ENCODE measurements at regions not wholly inside any gene's neighbourhood (a gene's known extent, or its start where the extent isn't known, plus 50 kb on each side); places are given as distances from the start of the nearest gene placed in this dataset.

DNA sequence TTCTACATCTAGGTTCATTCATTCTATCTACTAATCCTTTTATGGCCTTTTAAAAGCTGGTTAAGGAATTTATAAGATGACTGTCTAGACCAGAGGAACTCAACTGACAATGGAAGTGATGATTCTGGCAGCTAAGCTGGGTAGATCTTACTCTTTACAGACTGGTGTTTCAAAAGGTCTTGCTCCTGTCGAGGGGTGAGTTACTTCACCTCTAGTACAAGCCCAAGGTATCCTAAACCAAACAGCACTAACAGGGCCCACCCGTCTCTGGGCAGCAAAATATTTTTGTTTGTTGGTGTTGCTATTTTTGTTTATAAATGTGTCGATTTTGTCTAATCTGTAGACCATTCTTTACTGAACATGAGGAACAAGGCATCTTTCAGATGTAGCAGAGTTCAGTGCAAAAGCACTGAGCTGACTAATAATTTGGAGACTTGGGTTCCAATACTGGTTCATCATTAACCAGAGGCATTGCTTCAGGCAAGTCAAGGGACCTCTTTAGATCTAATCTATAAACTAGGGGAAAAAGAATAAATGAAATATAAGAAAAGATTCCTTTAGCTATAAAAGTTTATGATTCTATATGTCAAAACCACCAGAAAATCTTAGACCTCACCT lies 90.3 kb upstream of the FRG1 start:
- H3K4me3 ChIP-seq (ENCODE audit: low read depth, poor library complexity, severe bottlenecking): no peak overlapping the region
- WGBS, 2 donors: 74 to 87% methylated on average over 3 of the region's 3 CpGs
- TF ChIP-seq, protein P1, sequence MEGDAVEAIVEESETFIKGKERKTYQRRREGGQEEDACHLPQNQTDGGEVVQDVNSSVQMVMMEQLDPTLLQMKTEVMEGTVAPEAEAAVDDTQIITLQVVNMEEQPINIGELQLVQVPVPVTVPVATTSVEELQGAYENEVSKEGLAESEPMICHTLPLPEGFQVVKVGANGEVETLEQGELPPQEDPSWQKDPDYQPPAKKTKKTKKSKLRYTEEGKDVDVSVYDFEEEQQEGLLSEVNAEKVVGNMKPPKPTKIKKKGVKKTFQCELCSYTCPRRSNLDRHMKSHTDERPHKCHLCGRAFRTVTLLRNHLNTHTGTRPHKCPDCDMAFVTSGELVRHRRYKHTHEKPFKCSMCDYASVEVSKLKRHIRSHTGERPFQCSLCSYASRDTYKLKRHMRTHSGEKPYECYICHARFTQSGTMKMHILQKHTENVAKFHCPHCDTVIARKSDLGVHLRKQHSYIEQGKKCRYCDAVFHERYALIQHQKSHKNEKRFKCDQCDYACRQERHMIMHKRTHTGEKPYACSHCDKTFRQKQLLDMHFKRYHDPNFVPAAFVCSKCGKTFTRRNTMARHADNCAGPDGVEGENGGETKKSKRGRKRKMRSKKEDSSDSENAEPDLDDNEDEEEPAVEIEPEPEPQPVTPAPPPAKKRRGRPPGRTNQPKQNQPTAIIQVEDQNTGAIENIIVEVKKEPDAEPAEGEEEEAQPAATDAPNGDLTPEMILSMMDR (IDR thresholded peaks at IDR 0.05): no peak
- TF ChIP-seq POLR2A (IDR thresholded peaks at IDR 0.05): no peak
- no peak for DNase-seq (ENCODE audit: low spot score in 2 of 2)
- intact Hi-C loops (cut with DNase I; ENCODE audit: low total_unique reads): loop anchor here (10.0 kb wide), 1 partner anchor 1826 kb away; no protein-coding TSS in a partner anchor

DNA sequence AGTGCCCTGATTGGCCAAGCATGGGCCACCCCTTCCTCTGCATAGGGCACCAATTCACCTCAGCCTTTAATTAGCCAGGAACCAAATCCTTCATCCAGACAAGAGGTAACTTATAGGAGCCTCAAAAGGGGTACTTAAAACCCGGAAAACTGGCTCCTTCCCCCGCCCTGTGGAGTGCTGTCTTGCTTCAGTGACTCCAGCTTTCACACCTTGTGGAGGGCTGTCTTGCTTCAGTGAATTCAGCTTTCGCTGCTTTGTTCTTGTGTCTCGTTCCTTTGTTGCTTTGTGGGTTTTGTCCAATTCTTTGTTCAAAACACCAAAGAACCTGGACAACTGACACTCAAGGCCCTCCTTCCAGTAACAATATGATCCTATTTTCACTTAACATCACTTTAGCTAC lies 82.2 kb upstream of the FRG1 start:
- H3K4me3 ChIP-seq (ENCODE audit: low read depth, poor library complexity, severe bottlenecking): no peak overlapping the region
- DNase-seq (ENCODE audit: low spot score in 2 of 2): no peak
- intact Hi-C loops (cut with DNase I; ENCODE audit: low total_unique reads): loop anchor here (10.0 kb wide), 1 partner anchor 1834 kb away; no protein-coding TSS in a partner anchor
- 86 to 92% methylated on average over 4 of the region's 4 CpGs for WGBS, 2 donors
- TF ChIP-seq, protein P1 (IDR thresholded peaks at IDR 0.05): no peak
- TF ChIP-seq POLR2A (IDR thresholded peaks at IDR 0.05): no peak

DNA sequence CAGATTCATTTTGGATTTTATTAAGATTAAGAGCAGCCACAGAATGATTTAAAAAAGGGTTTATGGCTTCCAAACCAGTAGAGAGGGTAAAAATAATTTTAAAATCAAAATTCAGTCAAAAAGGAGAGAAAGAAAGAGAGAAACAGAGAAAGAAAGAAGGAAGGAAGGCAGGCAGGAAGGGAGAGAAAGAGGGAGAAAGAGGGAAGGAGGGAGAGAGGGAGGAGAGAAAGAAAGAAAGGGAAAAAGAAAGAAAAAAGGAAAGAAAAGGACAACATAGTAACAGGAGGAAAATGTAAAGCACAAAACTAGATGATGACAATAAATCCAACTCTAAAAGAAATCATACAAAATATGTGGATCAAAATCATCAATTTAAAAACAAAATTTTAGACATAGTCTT lies 79.6 kb upstream of the FRG1 start:
- TF ChIP-seq, protein P1 (IDR thresholded peaks at IDR 0.05): no peak
- TF ChIP-seq POLR2A (IDR thresholded peaks at IDR 0.05): no peak
- no peak for DNase-seq (ENCODE audit: low spot score in 2 of 2)
- intact Hi-C loops (cut with DNase I; ENCODE audit: low total_unique reads): no loop called here
- H3K4me3 ChIP-seq (ENCODE audit: low read depth, poor library complexity, severe bottlenecking): no peak overlapping the region

- TF ChIP-seq, protein P1 (IDR thresholded peaks at IDR 0.05): no peak
- no peak for TF ChIP-seq POLR2A (IDR thresholded peaks at IDR 0.05)
- no peak for DNase-seq (ENCODE audit: low spot score in 2 of 2)
- no peak overlapping the region for H3K4me3 ChIP-seq (ENCODE audit: low read depth, poor library complexity, severe bottlenecking)
- intact Hi-C loops (cut with DNase I; ENCODE audit: low total_unique reads): no loop called here
- WGBS, 2 donors: 84 to 86% methylated on average over 7 of the region's 7 CpGs
Observed at GRCh38 chr4:189869236-189869635, 71.4 kb upstream of the FRG1 start.

DNA sequence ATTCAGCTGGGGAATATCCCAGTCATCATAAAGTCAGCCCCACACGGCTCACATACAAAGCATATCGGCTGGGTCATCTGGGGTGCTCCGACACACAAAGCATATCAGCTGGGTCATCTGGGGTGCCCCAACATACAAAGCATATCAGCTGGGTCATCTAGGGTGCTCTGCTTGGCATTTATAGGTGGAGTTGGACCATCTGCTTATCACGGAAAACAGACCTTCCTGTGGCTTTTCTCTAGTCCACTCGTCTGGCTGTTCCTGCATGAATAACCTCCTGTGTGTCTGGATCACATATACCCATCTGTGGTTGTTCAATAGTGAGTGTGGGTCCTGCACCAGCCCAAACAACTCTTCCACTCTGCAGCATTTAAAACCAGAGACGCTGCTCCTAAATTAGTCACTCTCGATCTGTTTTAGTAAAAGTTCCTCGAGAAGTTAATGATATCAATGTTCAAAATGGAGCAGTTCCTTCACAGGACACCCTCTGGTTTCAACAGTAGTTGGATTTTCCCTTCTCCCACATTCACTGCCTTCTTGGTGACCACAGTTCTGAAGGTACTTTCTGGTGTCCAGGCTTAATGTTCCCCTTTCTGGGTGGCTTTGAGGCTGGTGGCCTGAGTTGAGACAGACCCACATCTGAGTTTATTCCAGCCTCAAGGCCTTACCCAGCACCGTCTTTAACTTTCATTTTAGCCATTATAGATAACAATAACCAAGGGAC lies 70.0 kb upstream of the FRG1 start:
- no peak for DNase-seq (ENCODE audit: low spot score in 2 of 2)
- WGBS, 2 donors: 83 to 88% methylated on average over 9 of the region's 9 CpGs
- TF ChIP-seq, protein P1 (IDR thresholded peaks at IDR 0.05): no peak
- no peak for TF ChIP-seq POLR2A (IDR thresholded peaks at IDR 0.05)
- no peak overlapping the region for H3K4me3 ChIP-seq (ENCODE audit: low read depth, poor library complexity, severe bottlenecking)
- intact Hi-C loops (cut with DNase I; ENCODE audit: low total_unique reads): loop anchor here (5.0 kb wide), 1 partner anchor 1843 kb away; no protein-coding TSS in a partner anchor

Measured in lower leg skin (tissue), 4 donors.